SK-N-SH (cell line): ENCODE measurements at regions not wholly inside any gene's neighbourhood (a gene's known extent, or its start where the extent isn't known, plus 50 kb on each side); places are given as distances from the start of the nearest gene placed in this dataset.
"Not testable (repeated sequence)": the region's sequence is repeated elsewhere in the genome, so short reads cannot be mapped to it uniquely, and the experiment has no call there.

Experiments used
- CTCF ChIA-PET: fragments of 300-600, 350-600 bp; formaldehyde crosslinking; extraction: SDS; loops from one replicate; lab custom pipeline; 2021; lab: Yijun Ruan, JAX
- POLR2A ChIA-PET: fragments of 350-600 bp; sonication (Branson Sonifier 250); formaldehyde crosslinking; extraction: SDS; loops from one replicate; lab custom pipeline; 2020; ENCODE audit warnings: antibody characterized with exemption, inconsistent platforms; lab: Yijun Ruan, JAX
- DNase-seq: peaks from one replicate; pipeline ENCODE4 v3.0.0; 2012
- H2AFZ ChIP-seq: fragments of 200-600 bp; sonication (generic); 2 replicates; pipeline ENCODE4 v1.8.1; 2016; ENCODE audit warnings: antibody characterized with exemption, mild to moderate bottlenecking, low read depth
- H3F3A ChIP-seq: fragments of 200-600 bp; sonication (generic); replicated peaks from 2 replicates; pipeline ENCODE3; 2016; ENCODE audit warnings: antibody characterized with exemption, mild to moderate bottlenecking; ENCODE audit not compliant: insufficient read depth
- H3K27ac ChIP-seq, 2 experiments: fragments of 200-500 bp in 1 of 2; fragments of 200-600 bp in 1 of 2; sonication (Bioruptor generic) in 1 of 2; sonication (generic), shearing (Covaris generic) in 1 of 2; 2 replicates each; pipeline versions ENCODE4 v1.5.1 to v1.6.1; 2014 to 2016; ENCODE audit warnings: low read depth in 2 of 2, inconsistent platforms in 1 of 2, low read length in 1 of 2, mild to moderate bottlenecking in 1 of 2, mixed read lengths in 1 of 2
- H3K27me3 ChIP-seq: fragments of 200-600 bp; sonication (generic), shearing (Covaris generic); 2 replicates; pipeline ENCODE4 v1.6.1; 2016; ENCODE audit warnings: mixed run types; ENCODE audit not compliant: insufficient read depth
- H3K36me3 ChIP-seq, 2 experiments: fragments of 200-500 bp in 1 of 2; fragments of 200-600 bp in 1 of 2; sonication (Bioruptor generic) in 1 of 2; sonication (generic) in 1 of 2; replicated peaks in 1 of 2; 2 replicates each; pipeline versions ENCODE3 to v1.5.1; 2014 to 2016; ENCODE audit warnings: low read length in 1 of 2, mild to moderate bottlenecking in 1 of 2; ENCODE audit not compliant: insufficient read depth in 2 of 2, control insufficient read depth in 1 of 2
- H3K4me1 ChIP-seq, 2 experiments: fragments of 200-500 bp in 1 of 2; fragments of 200-600 bp in 1 of 2; sonication (Bioruptor generic) in 1 of 2; sonication (generic), shearing (Covaris generic) in 1 of 2; 2 replicates each; pipeline versions ENCODE4 v1.5.1 to v1.6.1; 2014 to 2016; ENCODE audit warnings: low read depth in 1 of 2, low read length in 1 of 2, mixed run types in 1 of 2; ENCODE audit not compliant: insufficient read depth in 2 of 2, control insufficient read depth in 1 of 2
- H3K4me2 ChIP-seq: fragments of 200-600 bp; sonication (generic), shearing (Covaris generic); 2 replicates; pipeline ENCODE4 v1.6.1; 2017; ENCODE audit warnings: mixed run types
- H3K4me3 ChIP-seq, 2 experiments: fragments of 200-500 bp in 1 of 2; fragments of 200-600 bp in 1 of 2; sonication (Bioruptor generic) in 1 of 2; sonication (generic), shearing (Covaris generic) in 1 of 2; 2 replicates each; pipeline versions ENCODE4 v1.5.1 to v1.8.1; 2014 to 2016; ENCODE audit warnings: low read depth in 2 of 2, inconsistent platforms in 1 of 2, low read length in 1 of 2, mild to moderate bottlenecking in 1 of 2, mixed read lengths in 1 of 2, moderate library complexity in 1 of 2
- H3K79me2 ChIP-seq: fragments of 200-600 bp; sonication (generic); 2 replicates; pipeline ENCODE4 v1.8.1; 2017; ENCODE audit warnings: mild to moderate bottlenecking; ENCODE audit not compliant: insufficient read depth
- H3K9ac ChIP-seq: fragments of 200-600 bp; sonication (generic); 2 replicates; pipeline ENCODE4 v1.6.1; 2017; ENCODE audit warnings: mixed run types
- H3K9me2 ChIP-seq: fragments of 200-600 bp; sonication (generic); 2 replicates; pipeline ENCODE4 v1.6.1; 2017; ENCODE audit warnings: mixed run types
- H3K9me3 ChIP-seq: fragments of 200-600 bp; sonication (generic); 2 replicates; pipeline ENCODE4 v1.6.1; 2017; ENCODE audit warnings: mixed run types, mild to moderate bottlenecking, moderate library complexity
- H4K20me1 ChIP-seq: fragments of 200-600 bp; sonication (generic); 2 replicates; pipeline ENCODE4 v1.6.1; 2017; ENCODE audit warnings: mild to moderate bottlenecking, mixed run types; ENCODE audit not compliant: insufficient read depth
- CHD2 ChIP-seq: fragments of 150-350 bp; IDR thresholded peaks from 2 replicates; pipeline ENCODE4 v1.6.1; 2018; ENCODE audit warnings: low read length; ENCODE audit not compliant: partially characterized antibody
- ELF1 ChIP-seq: IDR thresholded peaks from 2 replicates; pipeline ENCODE4 v1.4.0; 2012
- EP300 ChIP-seq, 2 experiments: IDR thresholded peaks; 2 replicates each; pipeline versions ENCODE4 v1.4.0 to v1.6.1; 2012; ENCODE audit warnings: borderline replicate concordance in 1 of 2, low read depth in 1 of 2, low read length in 1 of 2
- EZH2phosphoT487 ChIP-seq: fragments of 200-600 bp; sonication (generic); IDR thresholded peaks from 2 replicates; pipeline ENCODE4 v1.6.1; 2017; ENCODE audit warnings: low read depth, mixed run types, mild to moderate bottlenecking, antibody characterized with exemption, moderate library complexity, borderline replicate concordance
- POLR2AphosphoS5 ChIP-seq: IDR thresholded peaks from 2 replicates; pipeline ENCODE4 v1.6.1; 2012; ENCODE audit warnings: low read depth, low read length
- RAD21 ChIP-seq: IDR thresholded peaks from 2 replicates; pipeline ENCODE4 v1.6.1; 2012; ENCODE audit warnings: mild to moderate bottlenecking, low read length
- REST ChIP-seq: IDR thresholded peaks from 2 replicates; pipeline ENCODE4 v1.6.1; 2012; ENCODE audit warnings: mild to moderate bottlenecking, low read depth, low read length, moderate library complexity
- RXRA ChIP-seq: IDR thresholded peaks from 2 replicates; pipeline ENCODE4 v1.4.0; 2012; ENCODE audit warnings: low read depth, mild to moderate bottlenecking, borderline replicate concordance
- SIN3A ChIP-seq: IDR thresholded peaks from 2 replicates; pipeline ENCODE4 v1.6.1; 2012; ENCODE audit warnings: low read depth, mild to moderate bottlenecking, low read length, moderate library complexity, borderline replicate concordance
- SMC3 ChIP-seq: IDR thresholded peaks from 2 replicates; pipeline ENCODE4 v1.6.1; 2012; ENCODE audit warnings: low read depth, low read length, improper control_type of control experiment
- TCF12 ChIP-seq: IDR thresholded peaks from 2 replicates; pipeline ENCODE4 v1.4.0; 2012
- TEAD4 ChIP-seq: IDR thresholded peaks from 2 replicates; pipeline ENCODE4 v1.4.0; 2012; ENCODE audit warnings: mild to moderate bottlenecking, borderline replicate concordance; ENCODE audit not compliant: insufficient read depth
- USF1 ChIP-seq: IDR thresholded peaks from 2 replicates; pipeline ENCODE4 v1.4.0; 2012; ENCODE audit warnings: low read depth, borderline replicate concordance
- YY1 ChIP-seq: IDR thresholded peaks from 2 replicates; pipeline ENCODE4 v1.4.0; 2012; ENCODE audit warnings: low read depth, mild to moderate bottlenecking
- ZBTB33 ChIP-seq: IDR thresholded peaks from 2 replicates; pipeline ENCODE4 v1.4.0; 2012; ENCODE audit warnings: low read depth, borderline replicate concordance
- WGBS: methylation state at CpG from one replicate; pipeline ENCODE4 v1.1.6; 2017; ENCODE audit warnings: low lambda C conversion rate; 5-methylcytosine and 5-hydroxymethylcytosine counted together

- POLR2A ChIA-PET: no interaction called here
- WGBS: 65% methylated on average over 4 of the region's 4 CpGs
- H2AFZ ChIP-seq: peak overlapping the region; percentile 26; the same call in 1 of the 2 replicates
- H4K20me1 ChIP-seq: no peaks in the 10 kb centered on the region
- H3K4me2 ChIP-seq: no peak overlapping the region
- no peak overlapping the region for H3K4me3 ChIP-seq
- H3K9me2 ChIP-seq: no peaks in the 10 kb centered on the region
- no peaks in the 10 kb centered on the region for H3K27me3 ChIP-seq
- no peaks in the 10 kb centered on the region for H3K9me3 ChIP-seq
- DNase-seq: no peak
- H3F3A ChIP-seq: no peaks in the 10 kb centered on the region
- H3K27ac ChIP-seq: 0 out of 4 replicates have a peak overlapping the region, but pooled peaks of 1 of the 2 experiments have one; percentile 16
- H3K4me1 ChIP-seq: no peaks in the 10 kb centered on the region; a peak in 1 of 4 replicates
- H3K36me3 ChIP-seq: no peaks in the 10 kb centered on the region
- no peak overlapping the region for H3K9ac ChIP-seq
- TF ChIP-seq CHD2: no peak
- TF ChIP-seq, all 33 proteins: peak for 0
- CTCF ChIA-PET: interaction anchor here (2.0 kb wide), 1 partner anchor 10 kb away, joined by 4 read pairs; no protein-coding TSS in a partner anchor
- H3K79me2 ChIP-seq: no peaks in the 10 kb centered on the region
These were observed 185.0 kb upstream of the GPRIN3 start for GRCh38 chr4:89492581-89493071.

- no peaks in the 10 kb centered on the region for H4K20me1 ChIP-seq
- no peaks in the 10 kb centered on the region for H3K36me3 ChIP-seq
- no peaks in the 10 kb centered on the region for H3K9me3 ChIP-seq
- ChIA-PET POLR2A (no interaction called here), CTCF (interaction anchor here (0.7 kb wide), 1 partner anchor 9 kb away, joined by 4 read pairs; no protein-coding TSS in a partner anchor)
- H2AFZ ChIP-seq: peak overlapping the region; percentile 71; the same call in 1 of the 2 replicates
- no peaks in the 10 kb centered on the region for H3F3A ChIP-seq
- H3K79me2 ChIP-seq: no peaks in the 10 kb centered on the region
- no peak overlapping the region for H3K27ac ChIP-seq
- no peak overlapping the region for H3K9ac ChIP-seq
- H3K4me2 ChIP-seq: no peak overlapping the region
- H3K9me2 ChIP-seq: no peaks in the 10 kb centered on the region
- no peak for DNase-seq
- no peaks in the 10 kb centered on the region for H3K27me3 ChIP-seq
- H3K4me3 ChIP-seq: no peak overlapping the region
- H3K4me1 ChIP-seq: no peaks in the 10 kb centered on the region; a peak in 1 of 4 replicates
- WGBS: 67% methylated on average over 3 of the region's 3 CpGs
- TF ChIP-seq EZH2phosphoT487 (no peak), EP300 (IDR thresholded peaks at IDR 0.05; ENCODE audit: borderline replicate concordance in 1 of 2, low read depth in 1 of 2, low read length in 1 of 2) (no peak), USF1 (no peak), POLR2AphosphoS5 (no peak), YY1 (no peak), ELF1 (no peak), SMC3 (no peak), SIN3A (no peak), REST (no peak), TCF12 (no peak), TEAD4 (no peak), RXRA (no peak), ZBTB33 (no peak), RAD21 (no peak), CHD2 (no peak)
- TF ChIP-seq, all 33 proteins: peak for 0
These were observed 184.2 kb upstream of the GPRIN3 start for GRCh38 chr4:89491761-89492160.

- H3K4me3 ChIP-seq, H3F3A ChIP-seq, POLR2A ChIA-PET, H3K9me2 ChIP-seq, H2AFZ ChIP-seq, H3K4me1 ChIP-seq, CTCF ChIA-PET, H3K4me2 ChIP-seq, H3K9me3 ChIP-seq, H3K79me2 ChIP-seq, H3K36me3 ChIP-seq, H3K27me3 ChIP-seq, DNase-seq, H4K20me1 ChIP-seq, H3K9ac ChIP-seq, H3K27ac ChIP-seq: not testable (repeated sequence)
- 90% methylated on average over 7 of the region's 35 CpGs for WGBS
These were observed 182.4 kb upstream of the GPRIN3 start for GRCh38 chr4:89489921-89490431.
